RWPE2 (cell line): ENCODE measurements at regions not wholly inside any gene's neighbourhood (a gene's known extent, or its start where the extent isn't known, plus 50 kb on each side); places are given as distances from the start of the nearest gene placed in this dataset.
A peak's percentile ranks its signal among the peaks of the same experiment; 100 is the strongest.

Experiments
- ATAC-seq: fragments of 200-7000 bp; cut with Tn5 transposase; 3 replicates; pipeline ENCODE4 v1.9.1; 2021; ENCODE audit warnings: low read depth
- DNase-seq: peaks from one replicate; pipeline ENCODE4 v3.0.0-alpha.2; 2020; ENCODE audit warnings: low spot score
- H3K27ac ChIP-seq: fragments of 450-650 bp; 2 replicates; pipeline ENCODE4 v1.5.1; 2017; ENCODE audit warnings: mild to moderate bottlenecking; ENCODE audit not compliant: poor library complexity, severe bottlenecking
- H3K27me3 ChIP-seq: fragments of 250-450 bp; sonication (Bioruptor Pico); 2 replicates; pipeline ENCODE4 v1.5.1; 2021; ENCODE audit warnings: mild to moderate bottlenecking, moderate library complexity; ENCODE audit not compliant: insufficient read depth, poor library complexity, severe bottlenecking
- H3K36me3 ChIP-seq: fragments of 250-450 bp; sonication (Bioruptor Pico); 2 replicates; pipeline ENCODE4 v1.5.1; 2020; ENCODE audit warnings: low read depth, mild to moderate bottlenecking, moderate library complexity
- H3K4me1 ChIP-seq: fragments of 250-450 bp; sonication (Bioruptor Pico); 2 replicates; pipeline ENCODE4 v1.5.1; 2021; ENCODE audit warnings: mild to moderate bottlenecking, moderate library complexity; ENCODE audit not compliant: insufficient read depth, poor library complexity, severe bottlenecking
- H3K4me3 ChIP-seq: fragments of 250-450 bp; sonication (Bioruptor Pico); 2 replicates; pipeline ENCODE4 v1.5.1; 2021; ENCODE audit warnings: mild to moderate bottlenecking, moderate library complexity; ENCODE audit not compliant: severe bottlenecking
- H3K9me3 ChIP-seq: fragments of 250-450 bp; sonication (Bioruptor Pico); 2 replicates; pipeline ENCODE4 v1.5.1; 2021; ENCODE audit warnings: mild to moderate bottlenecking, moderate library complexity; ENCODE audit not compliant: severe bottlenecking
- CTCF ChIP-seq: fragments of 450-650 bp; IDR thresholded peaks from one replicate; pipeline ENCODE4 v1.5.1; 2017; ENCODE audit warnings: mild to moderate bottlenecking, moderate library complexity; ENCODE audit not compliant: poor library complexity, severe bottlenecking

GRCh38 chr6:137588472-137588871 is 94.3 kb upstream of the OLIG3 start:
- H3K4me3 ChIP-seq, result no peak overlapping the region
- DNase-seq, result no peak
- no peaks in the 10 kb centered on the region for H3K27me3 ChIP-seq
- H3K9me3 ChIP-seq, result peaks cover 5% of the 10 kb centered on the region
- no peak for ATAC-seq
- H3K4me1 ChIP-seq, result no peaks in the 10 kb centered on the region
- no peak overlapping the region for H3K27ac ChIP-seq
- no peaks in the 10 kb centered on the region for H3K36me3 ChIP-seq
- TF ChIP-seq CTCF, result no peak

GRCh38 chr6:137589067-137589848 is 95.1 kb upstream of the OLIG3 start:
- Histone ChIP-seq H3K4me3 (no peak overlapping the region), H3K27ac (no peak overlapping the region)
- DNase-seq, result no peak

GRCh38 chr6:137590684-137591083 is 96.5 kb upstream of the OLIG3 start:
- Histone ChIP-seq H3K9me3 (peaks cover 5% of the 10 kb centered on the region), H3K27me3 (no peaks in the 10 kb centered on the region), H3K27ac (no peak overlapping the region), H3K4me3 (no peak overlapping the region), H3K36me3 (no peaks in the 10 kb centered on the region), H3K4me1 (no peaks in the 10 kb centered on the region)
- no peak for DNase-seq
- no peak for TF ChIP-seq CTCF
- ATAC-seq, result no peak

More at GRCh38 chr6:137589067-137589848, 95.1 kb upstream of the OLIG3 start:
- peak; percentile 36; the same call in 1 of the 3 replicates for ATAC-seq
- H3K4me1 ChIP-seq, result no peaks in the 10 kb centered on the region
- no peaks in the 10 kb centered on the region for H3K27me3 ChIP-seq
- TF ChIP-seq CTCF, result peak; percentile 26
- H3K9me3 ChIP-seq, result peaks cover 5% of the 10 kb centered on the region
- H3K36me3 ChIP-seq, result no peaks in the 10 kb centered on the region

GRCh38 chr6:137601471-137601870 is 107.3 kb upstream of the OLIG3 start:
- no peaks in the 10 kb centered on the region for H3K36me3 ChIP-seq
- no peak overlapping the region for H3K27ac ChIP-seq
- DNase-seq (no peak), ATAC-seq (no peak)
- TF ChIP-seq CTCF, result no peak
- H3K4me1 ChIP-seq, result no peaks in the 10 kb centered on the region
- no peak overlapping the region for H3K4me3 ChIP-seq
- H3K27me3 ChIP-seq, result peaks cover 16% of the 10 kb centered on the region
- no peaks in the 10 kb centered on the region for H3K9me3 ChIP-seq
